ENCODE measurements at regions not wholly inside any gene's neighbourhood (a gene's known extent, or its start where the extent isn't known, plus 50 kb on each side); places are given as distances from the start of the nearest gene placed in this dataset.
A peak's percentile ranks its signal among the peaks of the same experiment; 100 is the strongest.

- H3K27me3 Mint-ChIP-seq (ENCODE audit: low read depth): no peaks in the 10 kb centered on the region
- DNase-seq: no peak
These were observed 372.3 kb upstream of the NRP1 start for GRCh38 chr10:33706746-33707145.

More at GRCh38 chr10:33706746-33707145, 372.3 kb upstream of the NRP1 start:
- Histone ChIP-seq H3K27me3 (ENCODE audit: insufficient read depth, low read length) (no peaks in the 10 kb centered on the region), H2BK120ac (ENCODE audit: low read depth, low read length, poor library complexity, severe bottlenecking) (no peak overlapping the region), H3K23me2 (ENCODE audit: insufficient read length, low read depth, low read length, poor library complexity, severe bottlenecking) (no peaks in the 10 kb centered on the region), H2AK5ac (ENCODE audit: insufficient read length, low read length) (no peak overlapping the region), H3K4me1 (ENCODE audit: insufficient read depth, low read length) (peaks cover 3% of the 10 kb centered on the region; the same call in 1 of the 2 replicates), H2BK20ac (ENCODE audit: low read depth, low read length, poor library complexity, severe bottlenecking) (no peak overlapping the region), H3K9ac (ENCODE audit: extremely low read depth, insufficient read length, low read length) (no peak overlapping the region), H2BK15ac (ENCODE audit: low read depth, low read length) (no peak overlapping the region), H3K4ac (ENCODE audit: low read depth, low read length) (no peak overlapping the region), H2BK5ac (ENCODE audit: insufficient read length, low read length) (no peak overlapping the region), H3K79me1 (ENCODE audit: insufficient read depth, low read depth, low read length, poor library complexity, severe bottlenecking) (no peaks in the 10 kb centered on the region), H3K14ac (ENCODE audit: insufficient read depth, low read length) (no peak overlapping the region), H2AFZ (ENCODE audit: low read length) (no peak overlapping the region), H4K20me1 (ENCODE audit: control insufficient read depth, insufficient read depth, insufficient read length) (no peaks in the 10 kb centered on the region), H3K9me3 (ENCODE audit: control insufficient read depth, low read depth, low read length) (no peaks in the 10 kb centered on the region), H3K27ac (ENCODE audit: insufficient read length, low read depth, low read length) (no peak overlapping the region), H3T11ph (ENCODE audit: low read length) (no peak overlapping the region), H3K79me2 (ENCODE audit: insufficient read depth, low read length) (no peaks in the 10 kb centered on the region), H4K91ac (ENCODE audit: insufficient read length, low read depth, low read length) (no peak overlapping the region), H3K56ac (ENCODE audit: insufficient read length, low read depth, low read length) (no peak overlapping the region), H4K8ac (replicated peaks; ENCODE audit: insufficient read length, low read depth, low read length) (no peak overlapping the region), H4K5ac (ENCODE audit: insufficient read length, low read depth, low read length) (no peak overlapping the region), H2BK12ac (ENCODE audit: insufficient read length, low read depth, low read length) (no peak overlapping the region), H3K23ac (ENCODE audit: insufficient read length, low read depth, low read length) (no peak overlapping the region), H3K4me2 (ENCODE audit: insufficient read depth, insufficient read length, low read length) (no peak overlapping the region), H3K18ac (ENCODE audit: insufficient read length, low read depth, low read length) (no peak overlapping the region)
- Mint-ChIP-seq H3K9me3 (no peaks in the 10 kb centered on the region), H3K4me3 (no peak overlapping the region), H3K36me3 (ENCODE audit: insufficient read depth in 1 of 3, low read depth in 3 of 3) (no peaks in the 10 kb centered on the region; a peak in 1 of 7 replicates), H3K4me1 (peaks cover 11 to 29% of the 10 kb centered on the region in 2 experiments), H3K27ac (peak overlapping the region in 2 of 3 experiments; percentile 25 to 58; a peak in 1 of 7 replicates)
- no CpG with 5 or more reads among the region's 1 CpG for WGBS (ENCODE audit: extremely low coverage, insufficient read length, low lambda C conversion rate)
- TF ChIP-seq CTCF (conservative IDR thresholded peaks at IDR 0.05): no peak

Data from H9 (cell line).